Thyroid gland (tissue), 4 donors: ENCODE measurements at regions not wholly inside any gene's neighbourhood (a gene's known extent, or its start where the extent isn't known, plus 50 kb on each side); places are given as distances from the start of the nearest gene placed in this dataset.
"Not testable (repeated sequence)": the region's sequence is repeated elsewhere in the genome, so short reads cannot be mapped to it uniquely, and the experiment has no call there.

Source experiments
- DNase-seq, 2 donors: peaks; one replicate each; pipeline ENCODE4 v3.0.0-alpha.2; 2019
- H3K27ac ChIP-seq, 3 donors: fragments of 200-600 bp; sonication (generic); 1 replicate in 2 of 3; 2 replicates in 1 of 3; pipeline ENCODE4 v1.5.1; 2016 to 2019; ENCODE audit warnings: mild to moderate bottlenecking in 1 of 3, moderate library complexity in 1 of 3
- H3K27me3 ChIP-seq: fragments of 200-600 bp; sonication (generic); one replicate; pipeline ENCODE4 v1.5.1; 2019
- H3K36me3 ChIP-seq, 2 donors: fragments of 200-600 bp; sonication (generic); one replicate each; pipeline ENCODE4 v1.5.1; 2016 to 2019
- H3K4me1 ChIP-seq, 2 donors: fragments of 200-600 bp; sonication (generic); one replicate each; pipeline ENCODE4 v1.5.1; 2017 to 2019
- H3K4me3 ChIP-seq, 3 donors: fragments of 200-600 bp; sonication (generic); replicated peaks in 1 of 3; 1 replicate in 2 of 3; 2 replicates in 1 of 3; pipeline ENCODE4 v1.5.1; 2016; ENCODE audit warnings: mild to moderate bottlenecking in 1 of 3
- H3K9me3 ChIP-seq: fragments of 200-600 bp; sonication (generic); one replicate; pipeline ENCODE4 v1.5.1; 2017
- CTCF ChIP-seq, 6 experiments: fragments of 200-600 bp in 3 of 6; fragments of 450-650 bp in 3 of 6; sonication (generic) in 3 of 6; IDR thresholded peaks; one replicate each; pipeline ENCODE4 v1.5.1; 2016 to 2019; ENCODE audit warnings: antibody characterized with exemption in 6 of 6, mild to moderate bottlenecking in 2 of 6, inconsistent platforms in 1 of 6, moderate library complexity in 1 of 6
- POLR2A ChIP-seq, 2 donors: fragments of 450-650 bp; IDR thresholded peaks; one replicate each; pipeline ENCODE4 v1.6.1; 2017; ENCODE audit warnings: antibody characterized with exemption in 2 of 2, mild to moderate bottlenecking in 2 of 2, moderate library complexity in 1 of 2
- WGBS, 2 donors: methylation state at CpG; one replicate each; pipeline ENCODE4 v1.1.5; 2017; 5-methylcytosine and 5-hydroxymethylcytosine counted together
- intact Hi-C: fragments of 100-400 bp; cut with DNase I; formaldehyde crosslinking; loops from one replicate; pipeline ENCODE4 v1.15.1; 2023

GRCh38 chr4:79198951-79199587, 126.8 kb downstream of the NAA11 start:
- DNase-seq = no peak
- no peak overlapping the region for H3K4me3 ChIP-seq
- no peaks in the 10 kb centered on the region for H3K9me3 ChIP-seq
- 70 to 74% methylated on average over 5 of the region's 5 CpGs for WGBS, 2 donors
- H3K4me1 ChIP-seq = no peaks in the 10 kb centered on the region
- no peak overlapping the region for H3K27ac ChIP-seq
- no peaks in the 10 kb centered on the region for H3K27me3 ChIP-seq
- no peaks in the 10 kb centered on the region for H3K36me3 ChIP-seq
- no peak for TF ChIP-seq POLR2A (IDR thresholded peaks at IDR 0.05)
- no peak for TF ChIP-seq CTCF (IDR thresholded peaks at IDR 0.05)
- intact Hi-C loops = no loop called here

- WGBS, 2 donors = 83 to 89% methylated on average over 3 of the region's 3 CpGs
- TF ChIP-seq POLR2A (IDR thresholded peaks at IDR 0.05) (no peak), CTCF (IDR thresholded peaks at IDR 0.05) (no peak)
- Histone ChIP-seq H3K27me3 (no peaks in the 10 kb centered on the region), H3K4me3 (no peak overlapping the region), H3K9me3 (no peaks in the 10 kb centered on the region), H3K27ac (no peak overlapping the region), H3K36me3 (no peaks in the 10 kb centered on the region), H3K4me1 (no peaks in the 10 kb centered on the region)
- no peak for DNase-seq
- intact Hi-C loops = no loop called here
Measured at GRCh38 chr4:79197275-79198009, 128.4 kb downstream of the NAA11 start.

- intact Hi-C loops = not testable (repeated sequence)
Measured at GRCh38 chr4:79191292-79191691, 134.6 kb downstream of the NAA11 start.

GRCh38 chr4:79185526-79186045, 140.3 kb downstream of the NAA11 start:
- Histone ChIP-seq H3K27ac (no peak overlapping the region), H3K36me3 (no peaks in the 10 kb centered on the region), H3K4me3 (no peak overlapping the region), H3K9me3 (no peaks in the 10 kb centered on the region), H3K27me3 (no peaks in the 10 kb centered on the region), H3K4me1 (no peaks in the 10 kb centered on the region)
- TF ChIP-seq CTCF (IDR thresholded peaks at IDR 0.05) = no peak
- no peak for TF ChIP-seq POLR2A (IDR thresholded peaks at IDR 0.05)
- DNase-seq = no peak
- intact Hi-C loops = no loop called here
- 39 to 49% methylated on average over 3 of the region's 3 CpGs for WGBS, 2 donors

More at GRCh38 chr4:79191292-79191691, 134.6 kb downstream of the NAA11 start:
- not testable (repeated sequence) for H3K36me3 ChIP-seq, H3K27me3 ChIP-seq, H3K27ac ChIP-seq, DNase-seq, H3K9me3 ChIP-seq, H3K4me3 ChIP-seq, H3K4me1 ChIP-seq
- WGBS, 2 donors = 84 to 85% methylated on average over 1 of the region's 1 CpG

GRCh38 chr4:79184476-79184875, 141.4 kb downstream of the NAA11 start:
- intact Hi-C loops = no loop called here
- Histone ChIP-seq H3K36me3 (no peaks in the 10 kb centered on the region), H3K4me1 (no peaks in the 10 kb centered on the region), H3K4me3 (no peak overlapping the region), H3K9me3 (no peaks in the 10 kb centered on the region), H3K27ac (no peak overlapping the region), H3K27me3 (no peaks in the 10 kb centered on the region)
- WGBS, 2 donors = 41 to 44% methylated on average over 4 of the region's 4 CpGs
- DNase-seq = no peak
- TF ChIP-seq CTCF (IDR thresholded peaks at IDR 0.05) (no peak), POLR2A (IDR thresholded peaks at IDR 0.05) (no peak)
